Subcutaneous abdominal adipose tissue (tissue), 5 donors: ENCODE measurements at regions not wholly inside any gene's neighbourhood (a gene's known extent, or its start where the extent isn't known, plus 50 kb on each side); places are given as distances from the start of the nearest gene placed in this dataset.

Source experiments
- H3K27ac ChIP-seq: one replicate; pipeline ENCODE4 v1.7.0; 2013; ENCODE audit warnings: low read depth, mild to moderate bottlenecking, inconsistent platforms, low read length, moderate library complexity
- H3K27me3 ChIP-seq, 5 donors: one replicate each; pipeline ENCODE4 v1.7.0; 2013; ENCODE audit warnings: low read length in 5 of 5, inconsistent platforms in 1 of 5; ENCODE audit not compliant: control insufficient read depth in 5 of 5, insufficient read depth in 4 of 5
- H3K36me3 ChIP-seq, 5 donors: one replicate each; pipeline ENCODE4 v1.7.0; 2013; ENCODE audit warnings: low read length in 5 of 5; ENCODE audit not compliant: control insufficient read depth in 5 of 5, insufficient read depth in 5 of 5
- H3K4me1 ChIP-seq, 5 donors: one replicate each; pipeline ENCODE4 v1.7.0; 2013; ENCODE audit warnings: low read length in 5 of 5, mild to moderate bottlenecking in 3 of 5, moderate library complexity in 1 of 5; ENCODE audit not compliant: control insufficient read depth in 5 of 5, insufficient read depth in 5 of 5
- H3K4me3 ChIP-seq, 5 donors: one replicate each; pipeline ENCODE4 v1.7.0; 2013; ENCODE audit warnings: low read length in 5 of 5, low read depth in 1 of 5
- H3K9ac ChIP-seq, 5 donors: one replicate each; pipeline ENCODE4 v1.7.0; 2013; ENCODE audit warnings: low read length in 5 of 5, mild to moderate bottlenecking in 4 of 5, moderate library complexity in 3 of 5
- H3K9me3 ChIP-seq, 5 donors: one replicate each; pipeline ENCODE4 v1.7.0; 2013; ENCODE audit warnings: low read length in 5 of 5; ENCODE audit not compliant: control insufficient read depth in 5 of 5
- donor health status: healthy.
- donor health status: healthy.
- donor health status: healthy.
- donor health status: healthy.
- donor health status: healthy.

- no peaks in the 10 kb centered on the region for H3K27me3 ChIP-seq
- H3K4me1 ChIP-seq: peaks cover 0 to 15% (median 12%) of the 10 kb centered on the region in 5 donors
- H3K36me3 ChIP-seq: no peaks in the 10 kb centered on the region
- no peaks in the 10 kb centered on the region for H3K9me3 ChIP-seq
- no peak overlapping the region for H3K27ac ChIP-seq
- no peak overlapping the region for H3K4me3 ChIP-seq
- H3K9ac ChIP-seq: no peak overlapping the region
Measured at GRCh38 chr1:219354962-219355361, 181.3 kb downstream of the LYPLAL1 start.

- Histone ChIP-seq H3K27me3 (no peaks in the 10 kb centered on the region), H3K4me1 (peaks cover 0 to 27% (median 21%) of the 10 kb centered on the region in 5 donors), H3K9ac (no peak overlapping the region), H3K9me3 (no peaks in the 10 kb centered on the region), H3K4me3 (no peak overlapping the region), H3K27ac (no peak overlapping the region), H3K36me3 (no peaks in the 10 kb centered on the region)
Measured at GRCh38 chr1:219352961-219353651, 179.4 kb downstream of the LYPLAL1 start.

GRCh38 chr1:219350172-219350931 lies 176.7 kb downstream of the LYPLAL1 start:
- H3K4me3 ChIP-seq: no peak overlapping the region

GRCh38 chr1:219347921-219348391 lies 174.3 kb downstream of the LYPLAL1 start:
- H3K4me1 ChIP-seq: peaks cover 0 to 36% (median 28%) of the 10 kb centered on the region in 5 donors
- peaks cover 3 to 11% (median 7%) of the 10 kb centered on the region in 5 donors for H3K9me3 ChIP-seq
- H3K27me3 ChIP-seq: no peaks in the 10 kb centered on the region
- no peak overlapping the region for H3K9ac ChIP-seq
- peaks cover 0 to 2% (median 0%) of the 10 kb centered on the region in 5 donors for H3K36me3 ChIP-seq
- peak overlapping the region in 1 of 5 donors; percentile 8 for H3K4me3 ChIP-seq
- peak overlapping the region; percentile 68 for H3K27ac ChIP-seq

More at GRCh38 chr1:219350172-219350931, 176.7 kb downstream of the LYPLAL1 start:
- Histone ChIP-seq H3K27me3 (no peaks in the 10 kb centered on the region), H3K9ac (peak overlapping the region in 1 of 5 donors; percentile 1), H3K36me3 (peaks cover 0 to 2% (median 0%) of the 10 kb centered on the region in 5 donors), H3K27ac (peak overlapping the region; percentile 19), H3K4me1 (peaks cover 0 to 36% (median 28%) of the 10 kb centered on the region in 5 donors), H3K9me3 (peaks cover 3 to 11% (median 7%) of the 10 kb centered on the region in 5 donors)

- Histone ChIP-seq H3K9ac (no peak overlapping the region), H3K4me1 (peaks cover 0 to 36% (median 28%) of the 10 kb centered on the region in 5 donors), H3K9me3 (peaks cover 3 to 11% (median 7%) of the 10 kb centered on the region in 5 donors), H3K27ac (peak overlapping the region; percentile 68), H3K36me3 (peaks cover 0 to 2% (median 0%) of the 10 kb centered on the region in 5 donors), H3K4me3 (no peak overlapping the region), H3K27me3 (no peaks in the 10 kb centered on the region)
Measured at GRCh38 chr1:219347376-219347775, 173.7 kb downstream of the LYPLAL1 start.

GRCh38 chr1:219345953-219346352 lies 172.3 kb downstream of the LYPLAL1 start:
- Histone ChIP-seq H3K4me3 (no peak overlapping the region), H3K36me3 (peaks cover 0 to 2% (median 0%) of the 10 kb centered on the region in 5 donors), H3K4me1 (peaks cover 0 to 32% (median 22%) of the 10 kb centered on the region in 5 donors), H3K27ac (no peak overlapping the region), H3K9ac (no peak overlapping the region), H3K9me3 (peaks cover 3 to 11% (median 7%) of the 10 kb centered on the region in 5 donors), H3K27me3 (no peaks in the 10 kb centered on the region)

- H3K27ac ChIP-seq: no peak overlapping the region
- no peaks in the 10 kb centered on the region for H3K27me3 ChIP-seq
- H3K9me3 ChIP-seq: peaks cover 3 to 11% (median 7%) of the 10 kb centered on the region in 5 donors
- no peak overlapping the region for H3K9ac ChIP-seq
- no peak overlapping the region for H3K4me3 ChIP-seq
- H3K36me3 ChIP-seq: peaks cover 0 to 2% (median 0%) of the 10 kb centered on the region in 5 donors
- peaks cover 0 to 8% (median 2%) of the 10 kb centered on the region in 5 donors for H3K4me1 ChIP-seq
Measured at GRCh38 chr1:219342836-219343235, 169.2 kb downstream of the LYPLAL1 start.

GRCh38 chr1:219340796-219341195 lies 167.1 kb downstream of the LYPLAL1 start:
- no peak overlapping the region for H3K4me3 ChIP-seq
- H3K9me3 ChIP-seq: peaks cover 1 to 5% (median 4%) of the 10 kb centered on the region in 5 donors
- H3K9ac ChIP-seq: no peak overlapping the region
- H3K4me1 ChIP-seq: no peaks in the 10 kb centered on the region
- H3K27me3 ChIP-seq: no peaks in the 10 kb centered on the region
- peaks cover 0 to 2% (median 0%) of the 10 kb centered on the region in 5 donors for H3K36me3 ChIP-seq
- H3K27ac ChIP-seq: no peak overlapping the region

GRCh38 chr1:219339466-219339865 lies 165.8 kb downstream of the LYPLAL1 start:
- no peaks in the 10 kb centered on the region for H3K27me3 ChIP-seq
- H3K27ac ChIP-seq: no peak overlapping the region
- no peaks in the 10 kb centered on the region for H3K4me1 ChIP-seq
- H3K4me3 ChIP-seq: no peak overlapping the region
- H3K9ac ChIP-seq: no peak overlapping the region
- no peaks in the 10 kb centered on the region for H3K9me3 ChIP-seq
- no peaks in the 10 kb centered on the region for H3K36me3 ChIP-seq

- H3K27me3 ChIP-seq: no peaks in the 10 kb centered on the region
Measured at GRCh38 chr1:219337588-219337987, 163.9 kb downstream of the LYPLAL1 start.

More at GRCh38 chr1:219337588-219337987, 163.9 kb downstream of the LYPLAL1 start:
- H3K36me3 ChIP-seq: no peaks in the 10 kb centered on the region
- H3K9ac ChIP-seq: no peak overlapping the region
- H3K4me3 ChIP-seq: no peak overlapping the region
- H3K4me1 ChIP-seq: no peaks in the 10 kb centered on the region
- H3K27ac ChIP-seq: no peak overlapping the region
- H3K9me3 ChIP-seq: no peaks in the 10 kb centered on the region
